Osteoblast (primary cell): ENCODE measurements at regions not wholly inside any gene's neighbourhood (a gene's known extent, or its start where the extent isn't known, plus 50 kb on each side); places are given as distances from the start of the nearest gene placed in this dataset.

Source experiments
- DNase-seq: peaks from one replicate; pipeline ENCODE4 v3.0.0; 2011; ENCODE audit warnings: low spot score, mixed read lengths; ENCODE audit not compliant: insufficient read length; ENCODE audit errors: missing footprints
- H2AFZ ChIP-seq: 2 replicates; pipeline ENCODE4 v1.6.0; 2011; ENCODE audit warnings: mild to moderate bottlenecking, low read length
- H3K27ac ChIP-seq: 2 replicates; pipeline ENCODE4 v1.5.1; 2011; ENCODE audit warnings: mild to moderate bottlenecking, low read depth, low read length, moderate library complexity
- H3K27me3 ChIP-seq: 2 replicates; pipeline ENCODE4 v1.6.0; 2012; ENCODE audit warnings: mild to moderate bottlenecking, control low read depth, inconsistent platforms, low read length, moderate library complexity; ENCODE audit not compliant: insufficient read depth
- H3K36me3 ChIP-seq: 2 replicates; pipeline ENCODE4 v1.5.1; 2011; ENCODE audit warnings: mild to moderate bottlenecking, low read length, control low read depth, moderate library complexity; ENCODE audit not compliant: insufficient read depth
- H3K4me1 ChIP-seq: 2 replicates; pipeline ENCODE4 v1.5.1; 2011; ENCODE audit warnings: mild to moderate bottlenecking, low read length, control low read depth, moderate library complexity; ENCODE audit not compliant: insufficient read depth
- H3K4me2 ChIP-seq: 2 replicates; pipeline ENCODE4 v1.6.0; 2011; ENCODE audit warnings: mild to moderate bottlenecking, low read length; ENCODE audit not compliant: insufficient read depth
- H3K4me3 ChIP-seq: fragments of 200-600 bp; sonication (generic); 3 replicates; pipeline ENCODE4 v1.5.1; 2012; ENCODE audit warnings: mild to moderate bottlenecking, low read length, inconsistent platforms; ENCODE audit not compliant: insufficient read depth
- H3K79me2 ChIP-seq: 2 replicates; pipeline ENCODE4 v1.6.0; 2012; ENCODE audit warnings: mild to moderate bottlenecking, low read length, control low read depth, inconsistent platforms; ENCODE audit not compliant: insufficient read depth
- H3K9me3 ChIP-seq: 2 replicates; pipeline ENCODE4 v1.5.1; 2011; ENCODE audit warnings: low read depth, low read length, control low read depth
- H4K20me1 ChIP-seq: 2 replicates; pipeline ENCODE4 v1.6.0; 2012; ENCODE audit warnings: mild to moderate bottlenecking, low read length, control low read depth; ENCODE audit not compliant: insufficient read depth
- CTCF ChIP-seq: IDR thresholded peaks from 2 replicates; pipeline ENCODE4 v1.5.1; 2011; ENCODE audit warnings: mild to moderate bottlenecking, low read depth, low read length, moderate library complexity; ENCODE audit errors: extremely low read depth

- H3K27ac ChIP-seq, result no peak overlapping the region
- no peak for TF ChIP-seq CTCF
Observed at GRCh38 chr2:147351784-147352183, 493.0 kb upstream of the ACVR2A start.

GRCh38 chr2:147348931-147349555 lies 495.8 kb upstream of the ACVR2A start:
- TF ChIP-seq CTCF, result no peak
- no peaks in the 10 kb centered on the region for H3K36me3 ChIP-seq
- H3K9me3 ChIP-seq, result no peaks in the 10 kb centered on the region
- H3K4me1 ChIP-seq, result no peaks in the 10 kb centered on the region
- H3K4me2 ChIP-seq, result no peak overlapping the region
- no peak overlapping the region for H2AFZ ChIP-seq
- no peak overlapping the region for H3K27ac ChIP-seq
- no peaks in the 10 kb centered on the region for H3K79me2 ChIP-seq
- DNase-seq, result no peak
- H4K20me1 ChIP-seq, result no peaks in the 10 kb centered on the region
- H3K4me3 ChIP-seq, result no peak overlapping the region
- H3K27me3 ChIP-seq, result no peaks in the 10 kb centered on the region

More at GRCh38 chr2:147351784-147352183, 493.0 kb upstream of the ACVR2A start:
- Histone ChIP-seq H2AFZ (no peak overlapping the region), H3K4me2 (no peak overlapping the region), H3K36me3 (no peaks in the 10 kb centered on the region), H3K9me3 (no peaks in the 10 kb centered on the region), H3K79me2 (no peaks in the 10 kb centered on the region), H3K4me1 (no peaks in the 10 kb centered on the region), H3K4me3 (no peak overlapping the region), H3K27me3 (no peaks in the 10 kb centered on the region), H4K20me1 (no peaks in the 10 kb centered on the region)
- no peak for DNase-seq

GRCh38 chr2:147346142-147346541 lies 498.7 kb upstream of the ACVR2A start:
- DNase-seq, result no peak
- no peaks in the 10 kb centered on the region for H3K4me1 ChIP-seq
- H3K27me3 ChIP-seq, result no peaks in the 10 kb centered on the region
- H3K4me2 ChIP-seq, result no peak overlapping the region
- no peak overlapping the region for H3K4me3 ChIP-seq
- no peaks in the 10 kb centered on the region for H3K9me3 ChIP-seq
- TF ChIP-seq CTCF, result no peak
- H2AFZ ChIP-seq, result no peak overlapping the region
- H3K79me2 ChIP-seq, result no peaks in the 10 kb centered on the region
- no peaks in the 10 kb centered on the region for H3K36me3 ChIP-seq
- H3K27ac ChIP-seq, result no peak overlapping the region
- no peaks in the 10 kb centered on the region for H4K20me1 ChIP-seq

- TF ChIP-seq CTCF, result no peak
- Histone ChIP-seq H3K27me3 (no peaks in the 10 kb centered on the region), H3K4me2 (no peak overlapping the region), H3K79me2 (no peaks in the 10 kb centered on the region), H3K27ac (no peak overlapping the region), H3K4me3 (no peak overlapping the region), H4K20me1 (no peaks in the 10 kb centered on the region), H3K36me3 (no peaks in the 10 kb centered on the region), H2AFZ (no peak overlapping the region), H3K4me1 (no peaks in the 10 kb centered on the region), H3K9me3 (no peaks in the 10 kb centered on the region)
- no peak for DNase-seq
Observed at GRCh38 chr2:147345246-147345645, 499.6 kb upstream of the ACVR2A start.
